ENCODE measurements at regions not wholly inside any gene's neighbourhood (a gene's known extent, or its start where the extent isn't known, plus 50 kb on each side); places are given as distances from the start of the nearest gene placed in this dataset.
"Not testable (repeated sequence)": the region's sequence is repeated elsewhere in the genome, so short reads cannot be mapped to it uniquely, and the experiment has no call there.

DNA sequence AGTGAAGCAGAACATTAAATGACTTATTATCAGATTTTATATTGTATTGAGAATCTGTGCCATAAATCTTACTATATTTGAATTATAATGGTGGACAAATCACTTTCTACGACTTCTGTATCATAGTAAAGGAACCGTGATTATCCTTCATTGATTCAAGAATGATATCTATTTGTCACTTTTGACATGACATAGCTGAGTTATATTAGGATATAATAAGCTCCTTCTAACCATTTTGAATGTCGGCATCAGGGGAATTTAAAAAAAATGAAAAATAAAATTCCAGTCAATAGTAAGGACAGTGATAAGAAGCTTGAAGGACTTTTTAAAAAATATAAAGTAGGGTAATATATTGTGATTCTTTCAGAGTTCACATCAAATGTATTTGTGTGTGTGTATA is 338.9 kb upstream of the ACO1 start:
- DNase-seq = no peak

DNA sequence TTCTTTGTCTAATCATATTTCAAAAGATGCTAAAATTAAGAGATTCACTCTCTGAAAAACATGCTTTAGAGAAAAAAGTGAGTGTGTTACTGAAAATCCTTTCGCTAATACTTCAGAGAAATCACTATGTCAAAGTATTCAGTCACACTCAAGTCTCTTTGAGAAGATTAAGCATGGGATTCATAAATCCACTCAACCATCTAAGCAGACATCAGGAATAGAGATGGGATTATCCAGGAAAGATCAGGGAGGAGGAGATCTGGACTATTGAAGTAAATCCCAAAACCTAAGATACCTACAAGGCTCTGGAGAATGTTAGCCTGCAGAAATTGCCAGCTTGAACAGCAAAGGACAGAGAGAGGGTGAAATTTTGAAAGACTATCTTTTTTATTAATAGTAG is 317.2 kb upstream of the ACO1 start:
- no peak for DNase-seq

DNA sequence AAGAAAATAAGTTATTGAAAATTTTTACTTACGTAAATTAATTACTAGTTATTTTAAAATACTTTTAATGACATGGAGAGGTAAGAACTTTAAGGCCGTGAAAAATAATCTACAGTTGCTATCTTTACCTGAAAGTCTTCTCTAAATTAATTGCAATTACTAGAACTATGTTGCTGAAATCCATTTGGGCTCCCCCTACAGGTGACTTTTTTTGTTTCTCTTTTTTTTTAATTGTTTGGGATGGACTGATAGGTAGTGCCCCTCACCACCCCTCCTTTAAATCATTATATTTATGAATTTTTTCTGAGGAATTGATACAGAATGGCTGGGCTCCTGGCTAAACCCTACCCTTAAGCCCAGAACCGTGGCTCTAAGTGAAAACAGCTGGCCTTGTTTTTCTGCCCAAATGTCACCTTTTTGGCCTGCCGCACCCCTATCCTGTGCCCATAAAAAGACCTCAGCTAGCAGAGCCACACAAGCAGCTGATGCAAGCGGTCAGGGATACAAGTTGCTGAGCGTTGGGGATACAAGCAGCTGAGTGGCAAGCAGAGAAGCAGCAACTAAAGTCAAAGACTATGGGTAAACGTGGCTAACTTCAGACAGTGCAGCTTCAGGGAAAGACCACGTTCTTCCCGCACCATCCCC is 315.2 kb upstream of the ACO1 start:
- no peak for DNase-seq

DNA sequence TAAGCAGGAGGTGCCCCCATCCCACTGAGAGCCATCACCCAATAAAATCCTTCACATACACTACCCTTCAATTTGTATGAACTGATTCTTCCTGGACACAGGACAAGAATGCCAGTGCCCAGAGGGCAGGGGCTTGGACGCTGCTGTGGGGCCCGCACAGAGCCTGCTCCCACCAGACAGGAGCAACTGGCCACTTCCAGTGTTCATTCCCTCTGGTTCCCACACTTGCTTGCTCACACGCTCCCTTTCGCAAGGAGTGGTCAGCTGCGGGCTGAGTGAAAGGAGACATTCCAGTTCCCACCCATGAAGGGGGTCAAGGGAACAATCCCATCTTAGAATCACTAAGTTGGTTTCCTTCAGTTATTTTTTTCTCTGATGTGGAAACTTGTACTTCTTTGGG is 314.5 kb upstream of the ACO1 start:
- DNase-seq = no peak

DNA sequence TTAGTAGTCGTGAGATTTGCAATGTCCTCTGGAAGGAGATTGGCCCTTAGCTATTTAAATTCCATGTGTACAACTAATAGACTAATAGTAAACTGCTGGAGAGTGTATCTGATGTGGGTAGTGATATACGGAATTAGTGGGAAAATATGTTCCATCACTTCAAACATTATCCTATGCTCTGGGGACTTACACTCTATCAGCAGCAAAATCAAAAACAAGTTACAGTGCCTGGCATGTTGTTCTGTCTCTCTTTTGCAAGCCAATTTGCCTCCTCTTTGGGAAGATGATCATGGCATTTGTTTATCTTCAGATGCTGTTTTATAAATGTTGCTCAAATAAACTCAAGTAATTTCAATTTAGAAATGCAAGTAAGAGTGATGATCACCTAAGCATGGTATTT is 311.9 kb upstream of the ACO1 start:
- no peak for DNase-seq

DNA sequence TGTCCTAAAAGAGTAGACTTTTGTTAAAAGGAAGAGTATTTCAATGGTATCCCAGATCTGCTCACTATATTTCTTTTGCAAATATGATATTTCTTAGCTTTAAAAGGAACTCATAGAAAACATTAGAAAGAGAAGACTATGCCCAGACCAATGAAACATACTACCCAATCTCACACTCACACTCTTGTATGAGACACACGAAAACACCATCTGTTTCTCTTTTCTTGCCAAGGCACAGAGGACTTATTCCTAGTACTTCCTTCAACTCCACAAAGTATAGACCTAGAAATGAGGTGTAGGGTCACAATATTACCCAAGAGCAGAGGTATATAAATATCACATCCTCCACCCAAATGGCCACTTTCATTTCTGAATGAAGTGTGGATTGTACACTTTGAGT is 292.4 kb upstream of the ACO1 start:
- DNase-seq = no peak

DNA sequence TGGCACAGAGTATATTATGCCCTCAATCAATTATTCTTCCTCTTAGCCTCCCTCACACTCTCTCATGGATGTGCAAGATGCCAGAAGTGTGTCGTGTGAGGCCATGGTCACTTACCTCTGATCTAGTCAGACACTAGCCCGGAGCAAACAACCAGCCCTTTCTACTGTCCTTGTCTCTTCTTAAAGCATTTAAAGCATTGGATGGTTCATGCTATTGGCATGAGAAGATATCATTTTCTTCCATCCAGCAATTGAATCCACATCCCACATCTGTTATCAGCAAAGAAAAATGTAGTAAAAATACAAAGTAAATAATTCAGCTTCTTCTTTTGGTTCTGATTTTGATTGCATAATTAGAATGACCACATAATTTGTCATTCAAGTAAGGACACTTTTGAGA is 267.2 kb upstream of the ACO1 start:
- DNase-seq = no peak

DNA sequence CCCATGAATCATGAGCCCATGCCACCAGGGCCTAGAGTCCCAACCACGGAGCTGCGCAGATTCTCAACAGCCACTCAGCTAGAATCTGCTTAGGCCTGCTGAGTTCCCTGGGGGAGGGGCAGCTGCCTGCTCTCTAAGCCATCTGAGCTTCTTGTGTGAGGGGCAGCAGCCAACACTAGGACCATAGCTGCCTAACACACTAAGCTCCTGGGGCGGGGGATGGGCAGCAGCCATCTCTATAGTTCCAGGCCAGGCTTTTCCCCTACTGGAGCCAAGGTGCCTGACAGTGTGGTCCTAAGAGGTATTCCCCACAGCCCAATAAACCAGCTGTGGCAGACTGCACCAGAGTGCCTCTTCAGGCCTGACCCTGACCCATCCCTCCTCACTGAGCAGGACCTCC is 255.9 kb upstream of the ACO1 start:
- no peak for DNase-seq

DNA sequence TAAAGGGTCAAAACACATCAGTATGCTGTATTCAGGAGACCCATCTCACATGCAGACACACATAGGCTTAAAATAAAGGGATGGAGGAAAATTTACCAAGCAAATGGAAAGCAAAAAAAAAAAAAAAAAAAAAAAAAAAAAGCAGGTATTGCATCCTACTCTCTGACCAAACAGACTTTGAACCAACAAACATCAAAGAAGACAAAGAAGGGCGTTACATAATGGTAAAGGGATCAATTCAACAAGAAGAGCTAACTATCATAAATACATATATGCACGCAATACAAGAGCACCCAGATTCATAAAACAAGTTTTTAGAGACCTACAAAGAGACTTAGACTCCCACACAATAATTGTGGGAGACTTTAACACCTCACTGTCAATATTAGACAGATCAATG is 253.7 kb upstream of the ACO1 start:
- not testable (repeated sequence) for DNase-seq

DNA sequence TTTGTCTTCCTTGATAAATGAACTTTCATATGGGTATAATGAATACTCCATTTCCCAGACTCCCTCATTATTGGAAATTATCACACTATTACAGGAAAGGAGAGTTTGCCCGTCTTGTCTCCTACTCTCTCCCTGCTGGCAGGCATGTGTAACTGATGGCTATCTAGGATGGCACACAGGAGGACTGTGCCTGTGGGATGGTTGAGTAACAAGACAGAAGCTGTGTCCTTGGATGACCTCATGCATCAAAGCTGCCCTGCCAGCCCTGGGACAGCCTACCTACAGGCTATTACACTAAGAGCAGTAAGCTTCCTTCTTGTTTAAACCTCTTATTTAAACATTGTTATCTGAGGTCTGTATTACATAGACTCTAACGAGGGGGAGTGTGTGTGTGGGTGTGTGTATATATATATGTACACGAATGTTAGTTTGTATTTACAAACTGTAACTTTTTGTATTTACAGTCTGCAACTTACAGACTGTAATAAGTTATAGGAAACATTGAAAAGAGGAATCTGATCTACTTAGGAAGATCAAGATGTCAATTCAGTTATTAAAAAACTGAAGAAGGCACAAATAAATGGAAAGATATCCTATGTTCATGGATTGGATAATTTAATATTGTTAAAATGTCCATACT is 247.6 kb upstream of the ACO1 start:
- no peak for DNase-seq

DNA sequence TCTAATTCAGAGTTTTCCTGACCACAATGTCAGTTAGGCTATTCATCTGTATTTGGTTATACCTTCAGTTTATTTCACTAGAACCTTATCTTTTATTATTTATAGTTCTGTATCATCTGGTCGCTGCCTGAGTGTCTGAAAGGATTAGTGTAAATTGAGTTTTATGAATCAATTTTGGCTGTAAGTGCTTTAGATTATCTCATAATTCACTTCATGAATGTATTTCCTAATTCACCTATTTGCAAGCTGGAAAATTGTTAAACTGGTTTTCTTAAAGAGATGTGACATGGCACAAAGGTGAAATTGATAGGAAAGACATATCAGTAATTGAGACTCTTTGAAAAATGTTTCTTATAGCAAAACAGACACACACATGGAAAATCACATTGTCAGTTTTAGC is 242.4 kb upstream of the ACO1 start:
- no peak for DNase-seq

DNA sequence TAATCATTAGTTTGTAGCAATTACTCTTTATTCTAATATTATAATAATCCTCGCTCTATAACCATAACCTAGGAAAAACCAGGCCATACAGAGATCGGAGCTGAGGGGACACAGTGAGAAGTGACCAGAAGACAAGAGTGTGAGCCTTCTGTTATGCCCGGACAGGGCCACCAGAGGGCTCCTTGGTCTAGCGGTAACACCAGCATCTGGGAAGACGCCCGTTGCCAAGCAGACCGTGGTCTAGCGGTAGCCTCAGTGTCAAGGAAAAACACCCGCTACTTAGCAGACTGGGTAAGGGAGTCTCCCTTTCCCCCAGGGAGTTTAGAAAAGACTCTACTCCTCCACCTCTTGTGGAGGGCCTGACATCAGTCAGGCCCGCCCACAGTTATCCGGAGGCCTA is 235.9 kb upstream of the ACO1 start:
- not testable (repeated sequence) for DNase-seq

DNA sequence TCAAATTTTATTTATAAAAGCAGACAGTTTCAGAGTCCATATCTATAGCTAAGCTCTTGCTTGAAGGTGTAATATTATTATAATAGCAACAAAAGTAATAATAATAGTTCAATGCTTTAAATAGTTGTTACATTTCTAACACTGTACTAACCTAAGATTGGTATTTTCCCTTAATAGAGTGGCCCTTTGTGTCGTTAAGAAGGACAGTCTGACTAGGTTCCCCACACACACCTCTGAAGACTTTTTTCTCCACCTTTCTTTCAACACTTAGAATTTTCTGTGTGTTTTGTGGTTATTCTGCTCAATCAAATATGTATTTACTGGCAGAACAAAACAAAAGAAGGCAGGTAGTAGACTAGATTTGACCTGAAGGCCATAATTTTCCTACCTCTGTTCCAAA is 223.2 kb upstream of the ACO1 start:
- no peak for DNase-seq

DNA sequence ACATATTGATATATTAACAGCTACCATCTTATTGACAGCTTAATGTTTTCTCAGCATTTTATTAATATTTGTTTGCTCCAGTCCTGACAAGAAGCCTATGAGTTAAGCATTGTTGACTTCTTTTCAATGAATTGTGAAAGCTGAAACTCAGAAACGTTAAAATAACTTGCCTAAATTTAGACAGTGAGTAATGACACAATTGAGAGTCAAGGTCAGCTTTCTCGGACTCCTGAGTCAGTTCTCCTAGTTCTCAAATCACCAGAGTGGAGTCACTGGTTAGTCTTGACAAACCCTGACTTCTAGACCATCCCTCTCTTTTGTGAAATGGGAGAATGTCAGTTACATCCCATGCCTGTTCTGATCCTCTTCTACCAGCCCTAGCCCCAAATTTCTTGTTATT is 222.7 kb upstream of the ACO1 start:
- no peak for DNase-seq

DNA sequence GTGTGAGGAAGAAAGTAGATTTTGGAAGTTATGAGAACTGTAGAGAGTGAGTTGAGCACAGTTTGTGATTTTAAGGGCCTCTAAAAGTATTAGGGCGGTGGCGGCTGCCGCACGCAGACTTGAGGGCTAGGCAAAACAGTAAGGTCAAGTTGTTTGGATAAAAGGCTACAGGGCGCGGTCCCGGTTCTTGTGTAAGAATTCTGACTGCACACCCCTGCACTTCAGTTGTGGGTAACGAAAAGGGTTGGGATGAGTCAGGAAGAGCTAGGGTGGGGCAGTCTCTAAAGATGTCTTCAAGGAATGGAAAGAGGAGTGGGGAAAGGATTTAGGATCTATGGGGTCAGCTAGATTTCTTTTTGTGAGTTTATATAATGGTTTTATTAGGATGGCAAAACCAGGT is 218.1 kb upstream of the ACO1 start:
- not testable (repeated sequence) for DNase-seq

DNA sequence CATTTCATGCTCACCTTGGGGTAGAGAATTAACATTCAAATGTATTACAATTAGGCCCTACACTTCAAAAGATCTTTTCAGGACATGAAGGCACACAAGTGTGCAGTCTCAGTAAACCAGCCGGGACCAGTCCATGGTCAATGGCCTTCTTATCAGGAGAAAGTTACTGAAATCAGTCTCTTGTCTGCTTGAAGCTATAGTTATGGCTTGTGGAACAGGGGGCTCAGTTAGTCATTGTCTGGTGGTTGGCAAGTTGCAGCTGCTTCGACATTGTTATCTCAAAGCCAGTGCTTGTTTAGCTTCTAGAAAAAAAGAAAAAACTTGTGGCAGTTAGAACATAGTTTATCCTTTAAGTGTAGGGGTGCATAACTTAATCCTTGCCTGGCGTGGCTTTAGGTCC is 213.1 kb upstream of the ACO1 start:
- no peak for DNase-seq

DNA sequence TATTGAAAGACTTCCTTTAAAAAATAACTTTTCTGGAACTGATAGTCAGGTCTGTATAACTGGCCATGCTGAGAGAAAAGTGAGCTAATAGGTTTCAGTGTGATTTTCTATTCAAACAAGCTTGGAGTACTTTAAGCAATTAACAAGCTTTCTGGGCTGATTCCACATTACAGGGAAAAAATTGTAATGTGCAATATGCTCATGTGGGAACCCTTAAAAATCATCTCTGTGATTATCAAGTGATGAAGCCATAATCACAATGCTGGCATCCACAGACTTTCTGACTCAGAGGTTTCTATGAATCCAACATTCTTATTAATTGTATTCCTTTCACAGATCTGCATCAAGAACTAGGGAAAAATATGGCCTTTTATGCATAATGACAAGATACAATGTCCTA is 212.2 kb upstream of the ACO1 start:
- no peak for DNase-seq

DNA sequence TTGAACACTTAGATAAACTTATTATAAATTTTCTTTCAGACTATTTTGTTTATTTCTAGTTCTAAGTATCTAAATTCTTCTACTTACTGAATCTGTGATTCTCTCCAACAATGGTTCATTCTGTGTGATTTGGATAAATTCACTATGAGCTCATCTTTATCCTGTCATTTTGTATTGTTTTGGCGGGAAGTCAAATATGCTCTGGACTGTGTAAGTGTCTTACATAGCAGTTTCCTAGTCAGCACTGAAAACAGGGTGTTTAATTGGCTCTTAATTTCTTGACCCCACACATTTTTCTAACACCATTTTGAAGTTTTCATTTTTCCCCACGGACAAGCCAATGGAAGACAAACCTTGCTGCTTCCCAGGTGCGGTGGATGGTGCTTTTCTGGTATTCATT is 207.0 kb upstream of the ACO1 start:
- DNase-seq = no peak

DNA sequence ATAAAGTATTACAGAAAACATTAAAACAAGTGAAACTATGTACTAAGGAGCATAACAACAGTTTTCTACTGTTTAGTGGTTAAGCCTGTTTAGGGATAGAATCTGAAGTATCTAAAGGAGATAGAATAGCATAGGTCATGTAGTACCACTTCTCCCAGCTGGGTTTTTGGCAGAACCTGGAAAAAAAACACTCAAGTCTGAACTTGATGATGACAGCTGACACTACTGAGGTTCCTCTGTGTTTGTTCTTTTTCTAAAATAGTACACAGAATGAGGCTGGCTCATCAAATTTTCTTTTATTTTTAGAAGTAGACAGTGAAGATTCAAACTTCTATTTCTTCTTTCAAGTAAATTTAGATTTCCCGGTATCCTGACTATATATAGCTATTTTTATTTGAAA is 203.8 kb upstream of the ACO1 start:
- DNase-seq = no peak

DNA sequence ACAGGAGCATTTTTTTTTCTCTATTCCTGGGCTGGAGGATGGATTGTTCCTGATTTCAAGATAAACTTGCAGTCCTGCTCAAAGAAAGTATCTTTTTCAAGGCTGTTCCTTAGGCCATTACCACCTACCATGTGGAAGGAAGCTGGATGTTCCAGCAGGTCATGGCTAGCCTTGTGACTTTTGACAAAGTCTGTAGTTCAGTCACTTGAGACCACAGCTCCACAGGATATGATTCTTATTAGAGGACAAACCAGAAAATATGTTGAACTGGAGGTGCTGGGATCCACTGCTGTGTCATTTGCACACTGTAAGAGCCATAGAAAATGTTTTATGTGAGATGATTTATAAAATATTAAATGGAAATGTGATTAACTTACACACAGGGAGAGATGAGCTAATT is 184.2 kb upstream of the ACO1 start:
- DNase-seq = no peak

DNA sequence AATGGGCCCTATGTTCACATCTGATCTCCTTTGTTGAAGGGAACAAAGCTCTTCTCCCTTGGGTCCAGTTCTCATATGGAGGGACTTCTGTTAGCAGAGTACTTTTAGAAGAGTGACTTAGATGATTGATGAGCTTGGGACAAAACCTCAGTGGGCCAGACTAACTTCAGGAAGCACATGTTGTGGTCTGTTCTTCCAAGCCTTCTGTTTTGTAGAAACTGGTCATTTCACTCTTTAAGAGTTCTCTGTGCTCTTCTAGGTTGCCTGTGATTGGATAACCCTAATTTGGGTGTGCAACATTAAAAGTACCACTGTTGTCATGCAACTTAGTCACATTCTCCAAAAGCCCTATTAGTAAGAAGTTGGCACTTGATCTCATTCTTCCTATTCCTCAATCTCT is 183.5 kb upstream of the ACO1 start:
- no peak for DNase-seq

DNA sequence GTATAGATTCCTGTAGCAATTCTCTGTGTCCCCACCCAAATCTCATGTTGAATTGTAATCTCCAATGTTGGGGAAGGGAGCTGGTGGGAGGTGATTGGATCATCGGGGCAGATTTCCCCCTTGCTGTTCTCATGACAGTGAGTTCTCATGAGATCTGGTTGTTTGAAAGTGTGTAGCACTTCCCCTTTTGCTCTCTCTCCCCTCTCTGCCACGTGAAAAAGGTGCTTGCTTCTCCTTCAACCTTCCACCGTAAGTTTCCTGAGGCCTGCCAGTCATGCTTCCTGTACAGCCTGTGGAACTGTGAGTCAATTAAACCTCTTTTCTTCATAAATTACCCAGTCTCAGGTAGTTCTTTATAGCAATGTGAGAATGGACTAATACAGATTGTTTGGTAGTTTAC is 175.3 kb upstream of the ACO1 start:
- not testable (repeated sequence) for DNase-seq

DNA sequence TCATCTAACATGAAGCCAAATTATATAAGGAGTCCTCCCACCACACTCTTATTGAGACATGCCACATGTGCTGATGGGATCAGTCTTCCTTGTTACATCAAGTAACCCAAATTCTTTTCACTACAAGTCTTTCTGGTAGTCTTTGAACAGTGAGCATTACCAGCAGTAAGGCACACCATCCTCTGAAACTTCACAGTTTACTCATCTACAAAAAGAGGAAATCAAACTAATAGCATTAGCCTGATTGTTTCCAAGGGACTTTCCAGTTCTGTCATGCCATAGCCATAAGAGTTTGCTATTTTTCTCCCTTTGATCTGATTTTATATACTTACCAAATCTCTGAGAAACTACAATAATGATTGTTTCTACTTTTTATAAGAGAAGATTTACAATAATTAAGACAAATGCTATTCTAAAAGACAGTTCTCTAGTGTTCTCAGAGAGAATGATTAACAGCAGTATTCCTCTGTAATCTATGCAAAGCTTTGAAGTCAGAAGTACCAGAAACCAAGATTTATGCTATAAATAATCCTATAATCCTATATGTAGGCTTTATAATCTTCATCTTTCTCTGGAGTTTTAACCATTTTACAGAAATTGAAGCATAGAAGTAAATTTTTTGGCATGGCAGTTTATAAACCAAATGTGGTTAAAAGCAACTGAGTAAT is 166.2 kb upstream of the ACO1 start:
- DNase-seq = no peak

DNA sequence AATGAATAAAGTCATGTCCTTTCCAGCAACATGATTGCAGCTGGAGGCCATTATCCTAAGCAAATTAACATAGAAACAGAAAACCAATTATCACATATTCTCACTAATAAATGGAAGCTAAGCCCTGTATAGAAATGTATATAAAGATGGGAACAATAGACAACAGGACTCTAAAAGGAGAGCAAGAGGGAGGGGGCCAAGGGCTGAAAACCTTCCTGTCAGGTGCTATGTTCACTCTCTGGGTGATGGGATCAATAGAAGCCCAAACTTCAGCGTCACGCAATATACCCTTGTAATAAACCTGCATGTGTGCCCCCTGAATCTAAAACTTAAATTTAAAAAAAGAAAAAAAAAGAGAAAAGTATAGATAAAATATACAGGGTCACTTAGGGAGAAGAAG is 163.7 kb upstream of the ACO1 start:
- DNase-seq = no peak

DNA sequence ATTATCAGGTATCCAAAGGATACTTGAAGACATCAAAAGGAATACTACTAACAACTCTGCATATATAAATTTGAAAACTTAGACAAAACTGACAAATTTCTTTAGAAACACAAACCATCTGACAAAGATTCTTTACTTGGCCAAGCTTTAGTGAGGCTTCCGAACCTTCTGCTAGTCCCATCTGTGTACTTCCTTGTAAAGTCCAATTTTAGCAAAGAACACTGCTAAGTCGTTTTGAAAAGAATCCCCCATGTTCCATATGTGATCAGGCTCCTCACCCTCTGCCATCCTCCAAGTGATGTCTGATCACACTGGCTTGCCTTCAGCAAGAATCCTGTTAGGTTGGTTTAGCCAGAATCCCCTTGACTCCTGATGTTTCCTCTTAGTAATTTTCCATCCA is 150.0 kb upstream of the ACO1 start:
- DNase-seq = no peak

Measured in NCI-H1436 treated with DMSO at 0.1 percent for 48 hours (cell line).